ENCODE measurements at regions not wholly inside any gene's neighbourhood (a gene's known extent, or its start where the extent isn't known, plus 50 kb on each side); places are given as distances from the start of the nearest gene placed in this dataset.
A peak's percentile ranks its signal among the peaks of the same experiment; 100 is the strongest.

- Mint-ChIP-seq H3K27ac (peak overlapping the region; percentile 98), H3K4me3 (peak overlapping the region; percentile 41), H3K4me1 (ENCODE audit: low read depth) (peaks cover 26% of the 10 kb centered on the region)
Observed at GRCh38 chr10:4651404-4652037, 174.5 kb upstream of the AKR1E2 start.

GRCh38 chr10:4650582-4650981 is 175.4 kb upstream of the AKR1E2 start:
- Mint-ChIP-seq H3K4me3 (no peak overlapping the region), H3K9me3 (ENCODE audit: low read depth) (no peaks in the 10 kb centered on the region), H3K36me3 (no peaks in the 10 kb centered on the region), H3K4me1 (ENCODE audit: low read depth) (peaks cover 26% of the 10 kb centered on the region), H3K27me3 (no peaks in the 10 kb centered on the region), H3K27ac (no peak overlapping the region)

More at GRCh38 chr10:4651404-4652037, 174.5 kb upstream of the AKR1E2 start:
- Mint-ChIP-seq H3K9me3 (ENCODE audit: low read depth) (no peaks in the 10 kb centered on the region), H3K27me3 (no peaks in the 10 kb centered on the region), H3K36me3 (no peaks in the 10 kb centered on the region)

GRCh38 chr10:4649886-4650508 is 176.0 kb upstream of the AKR1E2 start:
- no peaks in the 10 kb centered on the region for H3K27me3 Mint-ChIP-seq
- no peak overlapping the region for H3K27ac Mint-ChIP-seq
- no peaks in the 10 kb centered on the region for H3K36me3 Mint-ChIP-seq
- peaks cover 26% of the 10 kb centered on the region for H3K4me1 Mint-ChIP-seq (ENCODE audit: low read depth)
- H3K4me3 Mint-ChIP-seq, result no peak overlapping the region
- H3K9me3 Mint-ChIP-seq (ENCODE audit: low read depth), result no peaks in the 10 kb centered on the region

- H3K27me3 Mint-ChIP-seq, result no peaks in the 10 kb centered on the region
- no peak overlapping the region for H3K4me3 Mint-ChIP-seq
- H3K27ac Mint-ChIP-seq, result no peak overlapping the region
- H3K9me3 Mint-ChIP-seq (ENCODE audit: low read depth), result no peaks in the 10 kb centered on the region
- H3K4me1 Mint-ChIP-seq (ENCODE audit: low read depth), result peaks cover 26% of the 10 kb centered on the region
- H3K36me3 Mint-ChIP-seq, result no peaks in the 10 kb centered on the region
Observed at GRCh38 chr10:4649471-4649870, 176.5 kb upstream of the AKR1E2 start.

- Mint-ChIP-seq H3K4me1 (ENCODE audit: low read depth) (peaks cover 26% of the 10 kb centered on the region), H3K9me3 (ENCODE audit: low read depth) (no peaks in the 10 kb centered on the region), H3K4me3 (no peak overlapping the region), H3K36me3 (no peaks in the 10 kb centered on the region), H3K27me3 (no peaks in the 10 kb centered on the region), H3K27ac (no peak overlapping the region)
Observed at GRCh38 chr10:4648999-4649398, 177.0 kb upstream of the AKR1E2 start.

- no peak overlapping the region for H3K27ac Mint-ChIP-seq
- no peaks in the 10 kb centered on the region for H3K27me3 Mint-ChIP-seq
- no peaks in the 10 kb centered on the region for H3K36me3 Mint-ChIP-seq
- H3K4me1 Mint-ChIP-seq (ENCODE audit: low read depth), result peaks cover 18% of the 10 kb centered on the region
- no peak overlapping the region for H3K4me3 Mint-ChIP-seq
- H3K9me3 Mint-ChIP-seq (ENCODE audit: low read depth), result no peaks in the 10 kb centered on the region
Observed at GRCh38 chr10:4647109-4647785, 178.8 kb upstream of the AKR1E2 start.

GRCh38 chr10:4646547-4646946 is 179.5 kb upstream of the AKR1E2 start:
- Mint-ChIP-seq H3K27ac (no peak overlapping the region), H3K27me3 (no peaks in the 10 kb centered on the region), H3K4me1 (ENCODE audit: low read depth) (peaks cover 11% of the 10 kb centered on the region), H3K4me3 (no peak overlapping the region), H3K9me3 (ENCODE audit: low read depth) (no peaks in the 10 kb centered on the region), H3K36me3 (no peaks in the 10 kb centered on the region)

GRCh38 chr10:4645836-4646235 is 180.2 kb upstream of the AKR1E2 start:
- Mint-ChIP-seq H3K9me3 (ENCODE audit: low read depth) (no peaks in the 10 kb centered on the region), H3K4me1 (ENCODE audit: low read depth) (peaks cover 4% of the 10 kb centered on the region), H3K4me3 (no peak overlapping the region), H3K27ac (no peak overlapping the region), H3K27me3 (no peaks in the 10 kb centered on the region), H3K36me3 (no peaks in the 10 kb centered on the region)

GRCh38 chr10:4643471-4643870 is 182.5 kb upstream of the AKR1E2 start:
- no peaks in the 10 kb centered on the region for H3K4me1 Mint-ChIP-seq (ENCODE audit: low read depth)
- H3K36me3 Mint-ChIP-seq, result no peaks in the 10 kb centered on the region
- no peaks in the 10 kb centered on the region for H3K9me3 Mint-ChIP-seq (ENCODE audit: low read depth)
- H3K4me3 Mint-ChIP-seq, result no peak overlapping the region
- no peaks in the 10 kb centered on the region for H3K27me3 Mint-ChIP-seq
- no peak overlapping the region for H3K27ac Mint-ChIP-seq

GRCh38 chr10:4639960-4640359 is 186.0 kb upstream of the AKR1E2 start:
- Mint-ChIP-seq H3K4me3 (no peak overlapping the region), H3K27ac (no peak overlapping the region), H3K9me3 (ENCODE audit: low read depth) (no peaks in the 10 kb centered on the region), H3K36me3 (no peaks in the 10 kb centered on the region), H3K27me3 (no peaks in the 10 kb centered on the region), H3K4me1 (ENCODE audit: low read depth) (no peaks in the 10 kb centered on the region)

GRCh38 chr10:4638099-4638498 is 187.9 kb upstream of the AKR1E2 start:
- no peaks in the 10 kb centered on the region for H3K4me1 Mint-ChIP-seq (ENCODE audit: low read depth)

GRCh38 chr10:4637657-4638056 is 188.3 kb upstream of the AKR1E2 start:
- H3K27me3 Mint-ChIP-seq, result no peaks in the 10 kb centered on the region
- no peak overlapping the region for H3K27ac Mint-ChIP-seq
- H3K9me3 Mint-ChIP-seq (ENCODE audit: low read depth), result no peaks in the 10 kb centered on the region
- no peaks in the 10 kb centered on the region for H3K4me1 Mint-ChIP-seq (ENCODE audit: low read depth)
- no peak overlapping the region for H3K4me3 Mint-ChIP-seq
- no peaks in the 10 kb centered on the region for H3K36me3 Mint-ChIP-seq

More at GRCh38 chr10:4638099-4638498, 187.9 kb upstream of the AKR1E2 start:
- Mint-ChIP-seq H3K4me3 (no peak overlapping the region), H3K27ac (no peak overlapping the region), H3K9me3 (ENCODE audit: low read depth) (no peaks in the 10 kb centered on the region), H3K27me3 (no peaks in the 10 kb centered on the region), H3K36me3 (no peaks in the 10 kb centered on the region)

GRCh38 chr10:4635883-4636282 is 190.1 kb upstream of the AKR1E2 start:
- no peaks in the 10 kb centered on the region for H3K36me3 Mint-ChIP-seq

GRCh38 chr10:4635388-4635787 is 190.6 kb upstream of the AKR1E2 start:
- H3K4me3 Mint-ChIP-seq, result no peak overlapping the region
- no peaks in the 10 kb centered on the region for H3K9me3 Mint-ChIP-seq (ENCODE audit: low read depth)
- no peaks in the 10 kb centered on the region for H3K4me1 Mint-ChIP-seq (ENCODE audit: low read depth)

More at GRCh38 chr10:4635883-4636282, 190.1 kb upstream of the AKR1E2 start:
- Mint-ChIP-seq H3K27ac (no peak overlapping the region), H3K27me3 (no peaks in the 10 kb centered on the region), H3K4me3 (no peak overlapping the region), H3K4me1 (ENCODE audit: low read depth) (no peaks in the 10 kb centered on the region), H3K9me3 (ENCODE audit: low read depth) (no peaks in the 10 kb centered on the region)

GRCh38 chr10:4633776-4634175 is 192.2 kb upstream of the AKR1E2 start:
- no peak overlapping the region for H3K4me3 Mint-ChIP-seq
- no peaks in the 10 kb centered on the region for H3K9me3 Mint-ChIP-seq (ENCODE audit: low read depth)
- no peaks in the 10 kb centered on the region for H3K27me3 Mint-ChIP-seq
- H3K27ac Mint-ChIP-seq, result no peak overlapping the region
- H3K36me3 Mint-ChIP-seq, result no peaks in the 10 kb centered on the region
- H3K4me1 Mint-ChIP-seq (ENCODE audit: low read depth), result no peaks in the 10 kb centered on the region

More at GRCh38 chr10:4635388-4635787, 190.6 kb upstream of the AKR1E2 start:
- Mint-ChIP-seq H3K36me3 (no peaks in the 10 kb centered on the region), H3K27me3 (no peaks in the 10 kb centered on the region), H3K27ac (no peak overlapping the region)

Data from activated naive CD8-positive, alpha-beta T cell (primary cell).